ENCODE measurements at regions not wholly inside any gene's neighbourhood (a gene's known extent, or its start where the extent isn't known, plus 50 kb on each side); places are given as distances from the start of the nearest gene placed in this dataset.

GRCh38 chr4:144582975-144583374, 63.0 kb upstream of the HHIP start:
- H3K4me1 ChIP-seq (replicated peaks in 1 of 2; ENCODE audit: control insufficient read depth in 2 of 2, insufficient read depth in 2 of 2, low read length in 2 of 2) = no peaks in the 10 kb centered on the region
- no TSS peak for BruUV-seq (replicated peaks)
- H3K27me3 ChIP-seq (ENCODE audit: control insufficient read depth in 2 of 2, insufficient read depth in 2 of 2, low read length in 2 of 2) = no peaks in the 10 kb centered on the region
- DNase-seq (ENCODE audit: extremely low read depth in 1 of 4, low spot score in 3 of 4) = no peak
- no peak overlapping the region for H2AFZ ChIP-seq (ENCODE audit: low read depth, low read length)
- in situ Hi-C loops (cut with MboI) (no loop called here), intact Hi-C loops (cut with micrococcal nuclease) (no loop called here)
- FAIRE-seq = no peak
- no peaks in the 10 kb centered on the region for H4K20me1 ChIP-seq (replicated peaks; ENCODE audit: control insufficient read depth, insufficient read depth, low read length)
- H3K9ac ChIP-seq (ENCODE audit: insufficient read depth in 1 of 2, low read depth in 2 of 2, low read length in 2 of 2) = no peak overlapping the region
- no peaks in the 10 kb centered on the region for H3K9me3 ChIP-seq (replicated peaks; ENCODE audit: control insufficient read depth, insufficient read depth, low read depth, low read length)
- H3K4me2 ChIP-seq (ENCODE audit: insufficient read depth, low read length) = no peak overlapping the region
- CTCF ChIA-PET (ENCODE audit: low intra/inter-chr PET ratio) = no interaction called here
- H3K9me1 ChIP-seq (ENCODE audit: control insufficient read depth, insufficient read depth, low read length) = no peaks in the 10 kb centered on the region
- no peaks in the 10 kb centered on the region for H3K79me2 ChIP-seq (ENCODE audit: control insufficient read depth, insufficient read depth, low read length)
- POLR2A ChIA-PET = no interaction called here
- WGBS (ENCODE audit: insufficient coverage, low coverage, missing lambda C conversion rate) = 0% methylated on average over 3 of the region's 3 CpGs
- H3K36me3 ChIP-seq (ENCODE audit: control insufficient read depth, insufficient read depth, low read length) = no peaks in the 10 kb centered on the region
- H3K4me3 ChIP-seq = no peak overlapping the region
- H3K27ac ChIP-seq (ENCODE audit: extremely low read depth, low read depth, low read length) = no peak overlapping the region
- no peak for ATAC-seq
- no peak for TF ChIP-seq MCM7 (IDR thresholded peaks at IDR 0.05)
- TF ChIP-seq CREB5 (CRISPR knock-in tag; IDR thresholded peaks at IDR 0.05) = no peak
- no peak for TF ChIP-seq MED1 (CRISPR knock-in tag; IDR thresholded peaks at IDR 0.05; ENCODE audit: borderline replicate concordance)
- no peak for TF ChIP-seq HDAC3 (IDR thresholded peaks at IDR 0.05; ENCODE audit: borderline replicate concordance, partially characterized antibody)
- TF ChIP-seq POLR2AphosphoS2 (IDR thresholded peaks at IDR 0.05; ENCODE audit: low read length) = no peak
- TF ChIP-seq CHD7 (IDR thresholded peaks at IDR 0.05; ENCODE audit: low read depth, low read length) = no peak
- no peak for TF ChIP-seq FOXK2 (conservative IDR thresholded peaks at IDR 0.05 in 1 of 2, IDR thresholded peaks at IDR 0.05 in 1 of 2; ENCODE audit: low read depth in 2 of 2)
- TF ChIP-seq HMGN3 (IDR thresholded peaks at IDR 0.05; ENCODE audit: borderline replicate concordance, extremely low read depth, insufficient read length, low read depth, low read length) = no peak
